PC-3 (cell line): ENCODE measurements at regions not wholly inside any gene's neighbourhood (a gene's known extent, or its start where the extent isn't known, plus 50 kb on each side); places are given as distances from the start of the nearest gene placed in this dataset.
"Not testable (repeated sequence)": the region's sequence is repeated elsewhere in the genome, so short reads cannot be mapped to it uniquely, and the experiment has no call there.

Source experiments
- ATAC-seq: fragments of 200-7000 bp; cut with Tn5 transposase; 2 replicates; pipeline ENCODE4 v1.9.1; 2020; ENCODE audit warnings: mild to moderate bottlenecking, moderate library complexity
- BruUV-seq: library from RNA; stranded (reverse); fragments of 400-500 nt; replicated peaks from 2 replicates; lab custom pipeline; 2021; lab: Mats Ljungman, UMichigan
- CTCF ChIA-PET: fragments of 300-600 bp; sonication (Branson Sonifier 250); formaldehyde crosslinking; loops from one replicate; lab custom pipeline; 2022; ENCODE audit warnings: antibody characterized with exemption; lab: Charles Lee
- POLR2A ChIA-PET: fragments of 300-600 bp; sonication (Branson Sonifier 250); formaldehyde crosslinking; loops from one replicate; lab custom pipeline; 2022; ENCODE audit warnings: antibody characterized with exemption; ENCODE audit not compliant: unreplicated experiment; lab: Charles Lee
- DNase-seq: peaks from one replicate; pipeline ENCODE4 v3.0.0-alpha.2; 2015
- H2AFZ ChIP-seq: fragments of 300-600 bp; sonication (generic); 2 replicates; pipeline ENCODE4 v1.6.0; 2016; ENCODE audit warnings: antibody characterized with exemption, low read length
- H3F3A ChIP-seq: fragments of 300-600 bp; sonication (generic); one replicate; pipeline ENCODE4 v1.6.0; 2017; ENCODE audit warnings: antibody characterized with exemption, low read length, control low read depth, mild to moderate bottlenecking; ENCODE audit not compliant: unreplicated experiment
- H3K27ac ChIP-seq: fragments of 300-600 bp; sonication (generic); 2 replicates; pipeline ENCODE4 v1.5.1; 2016; ENCODE audit warnings: mild to moderate bottlenecking, low read length
- H3K27me3 ChIP-seq: fragments of 300-600 bp; sonication (generic); 2 replicates; pipeline ENCODE4 v1.6.1; 2016; ENCODE audit warnings: low read length, mixed read lengths
- H3K36me3 ChIP-seq: fragments of 300-600 bp; sonication (generic); 2 replicates; pipeline ENCODE4 v1.6.1; 2016; ENCODE audit warnings: low read depth, mixed run types, low read length, mixed read lengths
- H3K4me1 ChIP-seq: fragments of 300-600 bp; sonication (generic); 2 replicates; pipeline ENCODE4 v1.5.1; 2016; ENCODE audit warnings: low read length; ENCODE audit not compliant: insufficient read depth
- H3K4me2 ChIP-seq: fragments of 300-600 bp; sonication (generic); 2 replicates; pipeline ENCODE4 v1.6.0; 2016; ENCODE audit warnings: low read length
- H3K4me3 ChIP-seq: fragments of 300-600 bp; sonication (generic); 2 replicates; pipeline ENCODE4 v1.5.1; 2016; ENCODE audit warnings: mild to moderate bottlenecking, low read length, mixed read lengths
- H3K79me2 ChIP-seq: fragments of 300-600 bp; sonication (generic); 2 replicates; pipeline ENCODE4 v1.6.1; 2017; ENCODE audit warnings: low read length, mixed read lengths
- H3K9ac ChIP-seq: fragments of 300-600 bp; sonication (generic); 2 replicates; pipeline ENCODE4 v1.6.0; 2016; ENCODE audit warnings: mild to moderate bottlenecking, low read length
- H3K9me2 ChIP-seq: fragments of 300-600 bp; sonication (generic); replicated peaks from 2 replicates; pipeline ENCODE4 v1.6.1; 2016; ENCODE audit warnings: mixed run types, low read length, mixed read lengths
- H3K9me3 ChIP-seq: fragments of 300-600 bp; sonication (generic); 2 replicates; pipeline ENCODE4 v1.6.1; 2016; ENCODE audit warnings: low read length, mixed read lengths
- H4K20me1 ChIP-seq: fragments of 300-600 bp; sonication (generic); 2 replicates; pipeline ENCODE4 v1.6.1; 2016; ENCODE audit warnings: low read length, mixed read lengths
- EZH2 ChIP-seq: fragments of 300-600 bp; sonication (generic); IDR thresholded peaks from one replicate; pipeline ENCODE4 v1.6.1; 2017; ENCODE audit warnings: antibody characterized with exemption, mild to moderate bottlenecking, low read length; ENCODE audit not compliant: unreplicated experiment
- EZH2phosphoT487 ChIP-seq: fragments of 300-600 bp; sonication (generic); IDR thresholded peaks from 2 replicates; pipeline ENCODE4 v1.6.1; 2018; ENCODE audit warnings: mild to moderate bottlenecking, antibody characterized with exemption, low read length, borderline replicate concordance
- intact Hi-C: fragments of 100-400 bp; cut with micrococcal nuclease; formaldehyde crosslinking; loops from 2 replicates; pipeline ENCODE4 v1.9.0; 2023
- TF ChIP-seq, protein P1 (sequence below): fragments of 300-600 bp; sonication (generic); conservative IDR thresholded peaks from 2 replicates; pipeline ENCODE4 v1.5.1; 2017; ENCODE audit warnings: antibody characterized with exemption, low read depth, mild to moderate bottlenecking, low read length

DNA sequence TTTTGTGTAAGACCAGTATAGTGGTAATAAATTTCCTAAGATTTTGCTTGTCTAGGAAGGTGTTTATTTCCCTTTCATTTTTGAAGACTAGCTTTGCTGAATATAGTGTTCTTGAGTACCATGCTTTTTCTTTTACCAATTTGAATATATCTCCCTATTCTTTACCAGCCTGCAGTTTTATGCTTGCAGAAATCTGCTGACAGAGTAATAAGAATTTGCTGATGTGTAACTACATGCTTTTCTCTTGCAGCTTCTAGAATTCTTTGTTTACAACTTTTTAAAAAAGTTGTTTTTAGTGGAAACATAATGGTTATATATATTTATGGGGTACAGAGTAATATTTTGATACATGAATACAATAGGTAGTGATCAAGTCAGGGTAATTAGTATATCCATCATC lies 324.8 kb upstream of the FOLH1 start:
- CTCF ChIA-PET: no interaction called here
- Histone ChIP-seq H3K36me3 (no peaks in the 10 kb centered on the region), H3K9me2 (no peaks in the 10 kb centered on the region), H4K20me1 (no peaks in the 10 kb centered on the region), H3K4me2 (no peak overlapping the region), H2AFZ (no peak overlapping the region), H3K9me3 (no peaks in the 10 kb centered on the region), H3K27me3 (no peaks in the 10 kb centered on the region), H3K4me3 (no peak overlapping the region), H3K4me1 (no peaks in the 10 kb centered on the region), H3K27ac (no peak overlapping the region), H3K79me2 (no peaks in the 10 kb centered on the region), H3K9ac (no peak overlapping the region), H3F3A (no peaks in the 10 kb centered on the region)
- TF ChIP-seq, protein P1, sequence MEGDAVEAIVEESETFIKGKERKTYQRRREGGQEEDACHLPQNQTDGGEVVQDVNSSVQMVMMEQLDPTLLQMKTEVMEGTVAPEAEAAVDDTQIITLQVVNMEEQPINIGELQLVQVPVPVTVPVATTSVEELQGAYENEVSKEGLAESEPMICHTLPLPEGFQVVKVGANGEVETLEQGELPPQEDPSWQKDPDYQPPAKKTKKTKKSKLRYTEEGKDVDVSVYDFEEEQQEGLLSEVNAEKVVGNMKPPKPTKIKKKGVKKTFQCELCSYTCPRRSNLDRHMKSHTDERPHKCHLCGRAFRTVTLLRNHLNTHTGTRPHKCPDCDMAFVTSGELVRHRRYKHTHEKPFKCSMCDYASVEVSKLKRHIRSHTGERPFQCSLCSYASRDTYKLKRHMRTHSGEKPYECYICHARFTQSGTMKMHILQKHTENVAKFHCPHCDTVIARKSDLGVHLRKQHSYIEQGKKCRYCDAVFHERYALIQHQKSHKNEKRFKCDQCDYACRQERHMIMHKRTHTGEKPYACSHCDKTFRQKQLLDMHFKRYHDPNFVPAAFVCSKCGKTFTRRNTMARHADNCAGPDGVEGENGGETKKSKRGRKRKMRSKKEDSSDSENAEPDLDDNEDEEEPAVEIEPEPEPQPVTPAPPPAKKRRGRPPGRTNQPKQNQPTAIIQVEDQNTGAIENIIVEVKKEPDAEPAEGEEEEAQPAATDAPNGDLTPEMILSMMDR: no peak
- TF ChIP-seq EZH2phosphoT487: no peak
- TF ChIP-seq EZH2: no peak
- DNase-seq (no peak), ATAC-seq (no peak)
- POLR2A ChIA-PET: no interaction called here
- no TSS peak for BruUV-seq
- intact Hi-C loops: no loop called here

DNA sequence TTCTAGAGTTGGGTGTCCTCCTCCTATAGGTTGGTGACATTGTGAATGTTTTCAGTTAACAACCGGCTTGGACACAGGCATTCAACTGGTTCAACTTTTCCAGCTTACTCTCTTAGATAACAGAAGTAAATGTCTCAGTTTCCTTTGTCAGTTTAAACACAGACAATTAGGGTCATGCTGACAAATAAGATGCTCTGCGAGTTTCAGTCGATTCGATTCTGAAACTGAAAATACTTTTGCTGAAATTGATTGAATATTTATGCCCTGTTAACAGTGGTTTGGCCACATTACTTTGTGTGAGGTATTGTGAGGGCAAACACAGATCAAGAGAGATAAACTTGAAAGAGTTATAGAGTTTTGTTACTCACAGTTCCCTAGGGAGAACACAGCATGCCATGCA lies 330.5 kb upstream of the FOLH1 start:
- H3K4me1 ChIP-seq, H3K27me3 ChIP-seq, H3F3A ChIP-seq, H3K27ac ChIP-seq, H3K9me3 ChIP-seq, ATAC-seq, H4K20me1 ChIP-seq, H3K9me2 ChIP-seq, BruUV-seq, POLR2A ChIA-PET, H2AFZ ChIP-seq, H3K79me2 ChIP-seq, H3K9ac ChIP-seq, H3K4me3 ChIP-seq, H3K36me3 ChIP-seq, H3K4me2 ChIP-seq, intact Hi-C loops, DNase-seq, CTCF ChIA-PET: not testable (repeated sequence)

DNA sequence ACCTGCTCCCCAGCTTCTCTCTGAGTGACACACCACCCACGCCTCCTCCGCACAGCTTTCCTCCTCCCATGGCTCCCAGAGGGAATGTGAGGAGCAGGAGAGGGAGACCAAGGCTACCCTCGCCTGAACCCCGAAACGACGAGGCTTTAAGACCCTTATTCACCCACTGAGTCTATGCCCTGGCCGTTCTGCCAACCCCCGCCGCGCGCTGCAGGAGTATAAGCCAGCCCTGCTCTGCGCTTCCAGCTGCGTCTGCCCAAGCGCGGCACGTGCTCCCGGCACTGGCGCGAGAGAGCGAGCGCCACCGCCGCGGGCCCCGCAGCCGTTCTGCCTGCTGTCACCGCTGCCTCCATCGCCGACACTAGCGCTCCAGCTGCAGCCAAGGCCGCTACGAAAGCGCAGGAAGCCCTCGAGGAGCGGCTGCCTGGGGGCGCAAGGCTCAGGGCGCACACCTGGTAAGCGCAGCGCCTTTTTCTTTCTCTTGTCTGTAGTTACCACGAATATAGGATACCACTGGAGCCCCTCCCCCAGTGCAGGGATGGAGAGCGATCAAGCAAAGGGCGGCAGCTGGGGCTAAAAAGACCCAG lies 350.0 kb upstream of the FOLH1 start:
- intact Hi-C loops, H3K9ac ChIP-seq: not testable (repeated sequence)

GRCh38 chr11:49560593-49560992 lies 352.2 kb upstream of the FOLH1 start:
- POLR2A ChIA-PET, H3K4me2 ChIP-seq, H4K20me1 ChIP-seq, H3F3A ChIP-seq, H3K9ac ChIP-seq, H3K4me3 ChIP-seq, CTCF ChIA-PET, ATAC-seq, H3K4me1 ChIP-seq, H3K9me3 ChIP-seq, H3K79me2 ChIP-seq, H3K27me3 ChIP-seq, H3K9me2 ChIP-seq, H3K27ac ChIP-seq, BruUV-seq, H3K36me3 ChIP-seq, H2AFZ ChIP-seq, DNase-seq, intact Hi-C loops: not testable (repeated sequence)

More for the DNA sequence above, 350.0 kb upstream of the FOLH1 start:
- H3K36me3 ChIP-seq, BruUV-seq, H3K9me2 ChIP-seq, DNase-seq, H2AFZ ChIP-seq, ATAC-seq, CTCF ChIA-PET, H3K27me3 ChIP-seq, POLR2A ChIA-PET, H4K20me1 ChIP-seq, H3K9me3 ChIP-seq, H3K27ac ChIP-seq, H3K4me1 ChIP-seq, H3K4me2 ChIP-seq, H3F3A ChIP-seq, H3K4me3 ChIP-seq, H3K79me2 ChIP-seq: not testable (repeated sequence)

- BruUV-seq, H3F3A ChIP-seq, intact Hi-C loops, ATAC-seq, H3K9me2 ChIP-seq, H3K9ac ChIP-seq, H3K79me2 ChIP-seq, H3K9me3 ChIP-seq, H4K20me1 ChIP-seq, H3K36me3 ChIP-seq, H3K4me3 ChIP-seq, H2AFZ ChIP-seq, DNase-seq, H3K4me2 ChIP-seq, H3K27me3 ChIP-seq, POLR2A ChIA-PET, CTCF ChIA-PET, H3K27ac ChIP-seq, H3K4me1 ChIP-seq: not testable (repeated sequence)
These were observed 353.0 kb upstream of the FOLH1 start for GRCh38 chr11:49561240-49561880.

DNA sequence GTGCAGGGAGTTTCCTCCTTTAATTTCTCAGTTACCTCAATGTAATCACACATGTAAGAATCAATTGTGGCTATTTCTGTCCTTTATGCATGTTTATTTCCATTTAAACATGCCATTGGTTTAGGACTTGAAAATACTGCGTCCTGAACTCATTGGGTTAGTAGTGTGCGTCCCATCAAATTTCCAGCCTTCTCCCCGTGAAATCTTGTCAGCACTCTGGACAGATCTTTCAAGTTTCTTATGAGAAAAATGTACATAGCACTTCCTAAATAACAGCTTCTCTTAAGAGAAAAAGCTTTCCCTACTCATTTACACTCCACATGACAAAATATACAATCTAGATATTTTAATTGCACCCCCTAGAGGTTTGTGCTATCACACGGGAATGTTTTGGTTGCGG lies 353.9 kb upstream of the FOLH1 start:
- H3K27me3 ChIP-seq, H3F3A ChIP-seq, H3K4me2 ChIP-seq, H3K9ac ChIP-seq, BruUV-seq, H3K4me3 ChIP-seq, H2AFZ ChIP-seq, intact Hi-C loops, POLR2A ChIA-PET, H3K9me3 ChIP-seq, H3K27ac ChIP-seq, H3K4me1 ChIP-seq, CTCF ChIA-PET, H3K36me3 ChIP-seq, H4K20me1 ChIP-seq, ATAC-seq, DNase-seq, H3K9me2 ChIP-seq, H3K79me2 ChIP-seq: not testable (repeated sequence)
